ENCODE measurements at regions not wholly inside any gene's neighbourhood (a gene's known extent, or its start where the extent isn't known, plus 50 kb on each side); places are given as distances from the start of the nearest gene placed in this dataset.

DNA sequence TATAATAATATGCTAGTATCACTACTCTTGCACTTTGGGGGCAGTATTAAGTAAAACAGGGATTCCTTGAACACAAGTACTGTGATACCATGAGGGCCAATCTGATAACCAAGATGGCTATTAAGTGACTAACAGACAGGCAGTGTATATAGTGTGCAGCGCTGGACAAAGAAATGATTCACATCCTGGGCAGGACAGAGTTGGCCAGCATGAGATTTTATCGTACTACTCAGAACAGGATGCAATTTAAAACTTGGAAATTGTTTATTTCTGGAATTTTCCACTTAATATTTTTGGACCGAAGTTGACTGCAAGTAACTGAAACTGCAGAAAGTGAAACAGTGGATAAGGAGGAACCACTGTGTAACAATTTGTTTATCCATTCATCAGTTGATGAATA lies 74.6 kb downstream of the DNTTIP2 start:
- Histone ChIP-seq H3K4me3 (ENCODE audit: low read length in 3 of 3) (no peak overlapping the region), H3K9ac (ENCODE audit: low read depth in 1 of 3, low read length in 3 of 3) (no peak overlapping the region), H3K36me3 (ENCODE audit: control insufficient read depth in 3 of 3, insufficient read depth in 3 of 3, low read length in 3 of 3) (no peaks in the 10 kb centered on the region), H3K27me3 (ENCODE audit: control insufficient read depth in 3 of 3, insufficient read depth in 3 of 3, low read length in 3 of 3) (no peaks in the 10 kb centered on the region), H3K27ac (ENCODE audit: low read depth, low read length) (no peak overlapping the region), H3K9me3 (ENCODE audit: control insufficient read depth in 3 of 3, low read length in 3 of 3) (no peaks in the 10 kb centered on the region), H3K4me1 (ENCODE audit: control insufficient read depth in 3 of 3, insufficient read depth in 3 of 3, low read length in 3 of 3) (no peaks in the 10 kb centered on the region)

DNA sequence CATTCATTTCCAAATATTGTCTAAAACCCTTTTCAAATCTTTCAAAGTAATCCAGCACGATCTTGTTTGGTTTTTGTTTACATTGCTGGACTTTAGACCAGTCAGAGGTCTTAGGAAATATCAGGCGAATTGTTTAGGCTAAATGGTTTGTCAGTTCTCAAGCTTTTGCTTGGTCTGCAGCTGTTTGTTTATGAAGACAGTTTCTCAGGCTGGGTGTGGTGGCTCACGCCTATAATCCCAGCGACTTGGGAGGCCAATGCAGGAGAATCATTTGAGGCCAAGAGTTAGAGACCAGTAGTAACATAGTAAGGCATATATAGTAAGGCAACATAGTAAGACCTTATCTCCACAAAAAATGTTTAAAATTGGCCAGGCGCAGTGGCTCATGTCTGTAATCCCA lies 77.5 kb downstream of the DNTTIP2 start:
- Histone ChIP-seq H3K27me3 (ENCODE audit: control insufficient read depth in 3 of 3, insufficient read depth in 3 of 3, low read length in 3 of 3) (no peaks in the 10 kb centered on the region), H3K27ac (ENCODE audit: low read depth, low read length) (no peak overlapping the region)

DNA sequence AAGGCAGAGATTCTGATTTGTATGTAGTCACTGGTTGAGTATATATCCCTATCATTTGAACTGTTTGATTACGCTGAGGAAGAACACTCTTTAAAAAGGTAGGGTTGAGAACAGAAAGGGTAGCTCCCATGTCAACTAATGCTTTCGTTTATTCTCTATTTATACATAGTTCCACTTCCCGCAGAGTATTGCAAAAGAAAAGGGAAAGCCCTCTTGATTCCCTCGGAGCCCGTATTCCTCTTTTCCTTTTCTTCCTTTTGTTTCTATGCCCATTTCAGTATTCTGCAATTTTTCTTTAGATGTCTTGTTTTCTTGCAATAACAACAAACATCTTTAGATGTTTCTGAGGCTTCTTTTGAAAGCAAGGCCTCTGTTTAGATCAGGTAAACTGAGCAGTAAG lies 78.2 kb downstream of the DNTTIP2 start:
- no peak overlapping the region for H3K27ac ChIP-seq (ENCODE audit: low read depth, low read length)
- no peaks in the 10 kb centered on the region for H3K4me1 ChIP-seq (ENCODE audit: control insufficient read depth in 3 of 3, insufficient read depth in 3 of 3, low read length in 3 of 3)
- no peaks in the 10 kb centered on the region for H3K36me3 ChIP-seq (ENCODE audit: control insufficient read depth in 3 of 3, insufficient read depth in 3 of 3, low read length in 3 of 3)
- no peaks in the 10 kb centered on the region for H3K27me3 ChIP-seq (ENCODE audit: control insufficient read depth in 3 of 3, insufficient read depth in 3 of 3, low read length in 3 of 3)
- no peak overlapping the region for H3K4me3 ChIP-seq (ENCODE audit: low read length in 3 of 3)
- H3K9ac ChIP-seq (ENCODE audit: low read depth in 1 of 3, low read length in 3 of 3), result no peak overlapping the region
- H3K9me3 ChIP-seq (ENCODE audit: control insufficient read depth in 3 of 3, low read length in 3 of 3), result no peaks in the 10 kb centered on the region

More for the DNA sequence above, 77.5 kb downstream of the DNTTIP2 start:
- H3K36me3 ChIP-seq (ENCODE audit: control insufficient read depth in 3 of 3, insufficient read depth in 3 of 3, low read length in 3 of 3), result no peaks in the 10 kb centered on the region
- H3K9ac ChIP-seq (ENCODE audit: low read depth in 1 of 3, low read length in 3 of 3), result no peak overlapping the region
- no peaks in the 10 kb centered on the region for H3K9me3 ChIP-seq (ENCODE audit: control insufficient read depth in 3 of 3, low read length in 3 of 3)
- H3K4me3 ChIP-seq (ENCODE audit: low read length in 3 of 3), result no peak overlapping the region
- H3K4me1 ChIP-seq (ENCODE audit: control insufficient read depth in 3 of 3, insufficient read depth in 3 of 3, low read length in 3 of 3), result no peaks in the 10 kb centered on the region

DNA sequence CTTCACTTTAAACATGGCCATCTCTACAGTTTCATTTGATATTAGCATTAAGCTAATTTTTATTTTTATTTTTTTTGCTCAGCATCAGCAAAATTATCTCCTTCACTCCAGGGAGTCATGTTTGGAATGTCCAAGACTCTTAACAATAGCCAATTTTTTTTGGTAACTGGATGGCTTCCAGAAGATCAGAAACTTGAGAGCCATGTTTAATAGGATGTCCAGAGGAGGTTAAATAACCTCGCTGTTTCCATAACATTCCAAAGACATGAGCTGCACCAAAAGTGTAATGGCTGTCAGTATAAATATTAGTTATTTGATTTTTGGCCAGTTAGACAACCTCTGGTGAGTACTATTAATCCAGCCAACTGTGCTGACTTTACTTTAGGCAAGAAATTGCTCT lies 80.7 kb downstream of the DNTTIP2 start:
- no peak overlapping the region for H3K27ac ChIP-seq (ENCODE audit: low read depth, low read length)

DNA sequence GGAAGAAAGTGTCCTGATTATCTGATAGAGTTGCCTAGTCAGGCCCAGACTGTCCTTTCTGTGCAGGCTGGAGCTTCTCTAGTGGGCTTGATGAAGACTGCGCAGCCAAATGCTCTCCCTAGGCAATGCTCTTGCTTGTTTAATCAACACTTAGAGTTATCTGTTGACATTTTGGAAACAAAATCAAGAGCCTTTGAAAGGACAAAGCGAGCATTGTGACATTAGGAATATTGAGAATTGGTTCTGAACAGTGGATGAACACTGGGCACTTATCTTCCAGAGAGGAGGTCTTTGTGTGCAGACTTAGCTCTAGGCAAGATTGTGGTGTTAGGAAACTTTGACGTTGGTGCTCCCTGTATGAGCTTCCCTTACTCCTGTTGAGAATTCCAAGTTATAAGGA lies 94.5 kb downstream of the DNTTIP2 start:
- Histone ChIP-seq H3K9me3 (ENCODE audit: control insufficient read depth in 3 of 3, low read length in 3 of 3) (peaks cover 0 to 2% (median 0%) of the 10 kb centered on the region in 3 donors), H3K4me3 (ENCODE audit: low read length in 3 of 3) (no peak overlapping the region), H3K27ac (ENCODE audit: low read depth, low read length) (no peak overlapping the region), H3K9ac (ENCODE audit: low read depth in 1 of 3, low read length in 3 of 3) (no peak overlapping the region), H3K27me3 (ENCODE audit: control insufficient read depth in 3 of 3, insufficient read depth in 3 of 3, low read length in 3 of 3) (no peaks in the 10 kb centered on the region), H3K4me1 (ENCODE audit: control insufficient read depth in 3 of 3, insufficient read depth in 3 of 3, low read length in 3 of 3) (peaks cover 0 to 4% (median 0%) of the 10 kb centered on the region in 3 donors), H3K36me3 (ENCODE audit: control insufficient read depth in 3 of 3, insufficient read depth in 3 of 3, low read length in 3 of 3) (no peaks in the 10 kb centered on the region)

More for the DNA sequence above, 80.7 kb downstream of the DNTTIP2 start:
- Histone ChIP-seq H3K4me3 (ENCODE audit: low read length in 3 of 3) (no peak overlapping the region), H3K36me3 (ENCODE audit: control insufficient read depth in 3 of 3, insufficient read depth in 3 of 3, low read length in 3 of 3) (no peaks in the 10 kb centered on the region), H3K27me3 (ENCODE audit: control insufficient read depth in 3 of 3, insufficient read depth in 3 of 3, low read length in 3 of 3) (no peaks in the 10 kb centered on the region), H3K9me3 (ENCODE audit: control insufficient read depth in 3 of 3, low read length in 3 of 3) (no peaks in the 10 kb centered on the region), H3K9ac (ENCODE audit: low read depth in 1 of 3, low read length in 3 of 3) (no peak overlapping the region), H3K4me1 (ENCODE audit: control insufficient read depth in 3 of 3, insufficient read depth in 3 of 3, low read length in 3 of 3) (no peaks in the 10 kb centered on the region)

DNA sequence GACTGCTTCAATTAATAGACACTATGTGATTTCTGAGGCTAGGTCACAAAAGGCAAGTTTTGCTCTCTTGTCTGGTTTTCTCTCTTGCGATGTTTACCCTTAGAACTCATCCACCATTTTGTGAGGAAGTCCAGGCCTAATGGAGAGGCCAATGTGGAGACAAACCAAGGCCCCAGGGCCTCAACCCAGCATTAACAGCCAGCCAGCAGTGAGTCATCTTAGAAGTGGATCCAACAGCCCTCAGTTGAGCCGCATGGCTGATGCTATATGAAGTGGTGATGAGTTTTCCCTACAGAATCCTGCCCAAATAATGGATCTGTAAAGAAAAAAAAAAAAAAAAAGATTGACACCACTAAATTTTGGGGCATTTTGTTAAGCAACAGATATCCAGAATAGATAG lies 95.1 kb downstream of the DNTTIP2 start:
- Histone ChIP-seq H3K27me3 (ENCODE audit: control insufficient read depth in 3 of 3, insufficient read depth in 3 of 3, low read length in 3 of 3) (no peaks in the 10 kb centered on the region), H3K27ac (ENCODE audit: low read depth, low read length) (no peak overlapping the region), H3K9ac (ENCODE audit: low read depth in 1 of 3, low read length in 3 of 3) (no peak overlapping the region), H3K36me3 (ENCODE audit: control insufficient read depth in 3 of 3, insufficient read depth in 3 of 3, low read length in 3 of 3) (no peaks in the 10 kb centered on the region), H3K9me3 (ENCODE audit: control insufficient read depth in 3 of 3, low read length in 3 of 3) (peaks cover 0 to 2% (median 0%) of the 10 kb centered on the region in 3 donors), H3K4me3 (ENCODE audit: low read length in 3 of 3) (no peak overlapping the region), H3K4me1 (ENCODE audit: control insufficient read depth in 3 of 3, insufficient read depth in 3 of 3, low read length in 3 of 3) (peaks cover 0 to 5% (median 0%) of the 10 kb centered on the region in 3 donors)

DNA sequence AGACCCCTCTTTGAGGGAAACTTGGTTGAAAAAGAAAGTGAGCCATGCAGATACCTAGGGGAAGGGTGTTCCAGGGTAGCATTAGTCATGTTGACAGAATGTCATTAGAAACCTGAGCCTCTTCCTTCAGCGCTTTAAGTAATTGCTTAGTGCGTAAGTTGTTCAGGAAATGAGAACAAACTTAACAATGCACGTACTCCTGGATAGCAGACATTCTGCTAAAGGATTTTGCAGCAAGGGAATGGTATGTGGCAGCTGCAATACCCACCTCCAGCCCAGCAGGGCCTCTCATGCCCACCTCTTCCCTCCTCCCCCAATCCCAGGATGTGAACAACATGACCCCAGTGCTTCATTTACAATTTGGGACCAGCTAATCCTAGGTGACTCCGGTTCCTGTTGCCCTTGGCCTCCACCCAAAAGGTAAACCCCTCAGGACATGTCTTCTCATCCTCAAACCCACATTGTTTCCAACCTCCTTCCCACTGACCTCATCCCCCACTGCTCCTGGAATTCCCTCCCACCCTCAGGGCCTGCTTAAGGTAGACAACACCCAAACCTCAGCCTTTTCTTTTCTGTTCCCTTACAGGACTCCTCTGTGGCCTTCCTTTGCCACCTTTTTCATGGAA lies 98.0 kb upstream of the BCAR3 start:
- no peaks in the 10 kb centered on the region for H3K36me3 ChIP-seq (ENCODE audit: control insufficient read depth in 3 of 3, insufficient read depth in 3 of 3, low read length in 3 of 3)
- no peak overlapping the region for H3K9ac ChIP-seq (ENCODE audit: low read depth in 1 of 3, low read length in 3 of 3)
- H3K4me3 ChIP-seq (ENCODE audit: low read length in 3 of 3), result no peak overlapping the region
- peaks cover 1 to 10% (median 5%) of the 10 kb centered on the region in 3 donors for H3K4me1 ChIP-seq (ENCODE audit: control insufficient read depth in 3 of 3, insufficient read depth in 3 of 3, low read length in 3 of 3)
- H3K27ac ChIP-seq (ENCODE audit: low read depth, low read length), result no peak overlapping the region
- no peaks in the 10 kb centered on the region for H3K27me3 ChIP-seq (ENCODE audit: control insufficient read depth in 3 of 3, insufficient read depth in 3 of 3, low read length in 3 of 3)
- H3K9me3 ChIP-seq (ENCODE audit: control insufficient read depth in 3 of 3, low read length in 3 of 3), result no peaks in the 10 kb centered on the region

DNA sequence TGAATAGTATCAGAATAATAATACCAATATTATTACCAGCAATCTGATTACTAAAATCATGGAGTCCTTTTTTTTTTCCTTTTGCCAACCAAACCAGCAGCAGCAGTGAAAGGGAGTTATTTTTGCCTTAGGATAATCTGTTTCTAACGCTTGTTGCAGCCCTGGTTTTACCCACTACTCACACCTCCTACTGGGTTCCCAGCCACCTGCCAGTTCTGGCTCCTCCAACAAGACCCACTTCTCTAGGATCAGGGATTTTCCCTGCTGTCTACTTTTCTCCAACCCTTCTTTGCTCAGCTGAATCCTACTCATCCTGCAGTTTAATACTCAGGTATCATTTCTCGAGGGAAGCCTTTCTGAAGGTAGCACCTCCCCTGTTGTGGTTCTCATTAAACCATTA lies 96.8 kb upstream of the BCAR3 start:
- H3K36me3 ChIP-seq (ENCODE audit: control insufficient read depth in 3 of 3, insufficient read depth in 3 of 3, low read length in 3 of 3), result no peaks in the 10 kb centered on the region
- H3K4me3 ChIP-seq (ENCODE audit: low read length in 3 of 3), result no peak overlapping the region
- no peak overlapping the region for H3K9ac ChIP-seq (ENCODE audit: low read depth in 1 of 3, low read length in 3 of 3)

DNA sequence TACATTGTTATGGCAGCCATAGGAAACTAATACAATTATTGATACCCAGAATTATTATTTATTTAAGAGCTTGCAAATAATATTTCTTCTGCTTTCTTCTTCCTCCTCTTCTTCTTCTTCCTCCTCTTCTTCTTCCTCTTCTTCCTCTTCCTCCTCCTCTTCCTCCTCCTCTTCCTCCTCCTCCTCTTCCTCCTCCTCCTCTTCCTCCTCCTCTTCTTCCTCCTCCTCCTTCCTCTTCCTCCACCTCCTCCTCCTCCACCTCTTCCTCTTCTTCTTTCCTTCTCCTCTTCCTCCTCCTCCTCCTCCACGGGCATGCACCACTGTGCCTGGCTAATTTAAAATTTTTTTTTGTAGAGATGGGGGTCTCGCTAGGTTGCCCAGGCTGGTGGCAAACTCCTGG lies 95.6 kb upstream of the BCAR3 start:
- no peaks in the 10 kb centered on the region for H3K27me3 ChIP-seq (ENCODE audit: control insufficient read depth in 3 of 3, insufficient read depth in 3 of 3, low read length in 3 of 3)
- no peak overlapping the region for H3K4me3 ChIP-seq (ENCODE audit: low read length in 3 of 3)
- H3K9me3 ChIP-seq (ENCODE audit: control insufficient read depth in 3 of 3, low read length in 3 of 3), result no peaks in the 10 kb centered on the region
- no peak overlapping the region for H3K9ac ChIP-seq (ENCODE audit: low read depth in 1 of 3, low read length in 3 of 3)
- peaks cover 6 to 15% (median 12%) of the 10 kb centered on the region in 3 donors for H3K4me1 ChIP-seq (ENCODE audit: control insufficient read depth in 3 of 3, insufficient read depth in 3 of 3, low read length in 3 of 3)
- H3K27ac ChIP-seq (ENCODE audit: low read depth, low read length), result no peak overlapping the region
- no peaks in the 10 kb centered on the region for H3K36me3 ChIP-seq (ENCODE audit: control insufficient read depth in 3 of 3, insufficient read depth in 3 of 3, low read length in 3 of 3)

More for the DNA sequence above, 96.8 kb upstream of the BCAR3 start:
- peaks cover 5 to 11% (median 9%) of the 10 kb centered on the region in 3 donors for H3K4me1 ChIP-seq (ENCODE audit: control insufficient read depth in 3 of 3, insufficient read depth in 3 of 3, low read length in 3 of 3)
- H3K27me3 ChIP-seq (ENCODE audit: control insufficient read depth in 3 of 3, insufficient read depth in 3 of 3, low read length in 3 of 3), result no peaks in the 10 kb centered on the region
- no peak overlapping the region for H3K27ac ChIP-seq (ENCODE audit: low read depth, low read length)
- no peaks in the 10 kb centered on the region for H3K9me3 ChIP-seq (ENCODE audit: control insufficient read depth in 3 of 3, low read length in 3 of 3)

DNA sequence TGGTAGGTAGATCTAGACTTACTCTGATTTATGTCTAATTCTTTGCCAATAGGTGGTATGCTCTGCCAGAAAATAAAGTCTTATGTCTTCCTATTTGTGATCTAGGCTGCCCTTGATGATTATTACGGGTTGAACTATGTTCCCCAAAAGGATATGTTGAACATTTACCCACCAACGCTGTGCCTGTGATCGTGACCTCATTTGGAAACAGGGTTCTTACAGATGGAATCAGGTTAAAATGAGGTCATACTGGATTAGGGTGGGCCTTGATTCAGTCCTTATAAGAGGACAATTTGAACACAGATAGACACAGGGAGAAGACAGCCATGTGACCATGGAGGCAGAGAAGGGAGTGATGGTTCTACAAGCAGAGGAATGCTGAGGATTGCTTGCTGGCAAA lies 95.1 kb upstream of the BCAR3 start:
- no peaks in the 10 kb centered on the region for H3K27me3 ChIP-seq (ENCODE audit: control insufficient read depth in 3 of 3, insufficient read depth in 3 of 3, low read length in 3 of 3)
- H3K4me3 ChIP-seq (ENCODE audit: low read length in 3 of 3), result no peak overlapping the region
- peaks cover 9 to 18% (median 17%) of the 10 kb centered on the region in 3 donors for H3K4me1 ChIP-seq (ENCODE audit: control insufficient read depth in 3 of 3, insufficient read depth in 3 of 3, low read length in 3 of 3)
- H3K9ac ChIP-seq (ENCODE audit: low read depth in 1 of 3, low read length in 3 of 3), result peak overlapping the region in 1 of 3 donors; percentile 15
- H3K36me3 ChIP-seq (ENCODE audit: control insufficient read depth in 3 of 3, insufficient read depth in 3 of 3, low read length in 3 of 3), result no peaks in the 10 kb centered on the region
- H3K9me3 ChIP-seq (ENCODE audit: control insufficient read depth in 3 of 3, low read length in 3 of 3), result no peaks in the 10 kb centered on the region
- H3K27ac ChIP-seq (ENCODE audit: low read depth, low read length), result no peak overlapping the region

Measured in skeletal muscle tissue (tissue), 3 donors.